ENCODE measurements at regions not wholly inside any gene's neighbourhood (a gene's known extent, or its start where the extent isn't known, plus 50 kb on each side); places are given as distances from the start of the nearest gene placed in this dataset.
"Not testable (repeated sequence)": the region's sequence is repeated elsewhere in the genome, so short reads cannot be mapped to it uniquely, and the experiment has no call there.

DNA sequence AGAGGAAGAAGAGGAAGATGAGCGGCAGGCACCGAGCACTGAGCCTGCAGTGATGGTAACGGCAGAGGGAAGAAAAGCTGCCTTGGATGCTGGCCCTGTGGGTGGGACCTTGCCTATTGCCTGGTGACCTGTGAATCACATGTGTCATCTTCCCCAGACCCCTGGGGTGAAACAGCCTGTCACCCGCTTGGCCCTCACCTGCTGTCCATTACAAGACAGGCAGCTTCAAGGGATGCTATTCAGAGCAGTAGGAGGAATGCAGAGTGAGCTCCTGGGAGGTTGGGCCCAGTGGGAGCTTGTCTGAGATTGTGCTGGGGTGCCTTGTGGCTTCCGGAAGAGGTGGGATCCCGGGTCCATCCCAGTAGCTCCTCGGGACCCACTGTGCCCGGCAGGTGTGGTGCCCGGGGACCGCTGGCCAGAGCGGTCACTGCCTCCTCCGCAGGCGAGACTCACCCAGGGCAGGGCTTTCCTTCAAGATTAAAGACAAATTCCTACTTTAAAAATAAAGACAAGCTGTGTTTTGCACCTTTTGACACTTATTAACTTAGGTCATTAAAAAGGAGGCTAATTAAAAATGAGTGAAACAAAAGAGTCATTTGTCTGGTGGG lies 440.2 kb upstream of the MKI67 start:
- no peak for DNase-seq

DNA sequence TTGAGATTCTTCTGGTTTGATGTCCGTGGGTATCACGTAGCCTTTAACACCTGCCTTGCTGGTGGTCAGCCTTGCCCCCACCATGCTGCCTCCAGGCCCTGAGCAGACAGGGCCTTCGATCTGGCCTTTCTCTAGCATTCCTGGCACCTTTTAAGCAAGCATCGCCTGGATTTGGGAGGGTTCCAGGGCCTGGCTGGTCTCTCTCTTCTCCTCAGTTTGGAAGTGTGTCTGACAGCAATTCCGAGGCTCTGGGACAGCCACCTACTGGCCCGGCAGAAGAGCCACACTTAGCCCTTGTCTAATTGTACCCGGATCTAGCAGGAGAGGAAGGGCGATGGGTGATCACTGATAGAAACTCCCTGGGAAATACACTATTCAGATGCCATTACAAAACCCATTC lies 441.3 kb upstream of the MKI67 start:
- DNase-seq: no peak

DNA sequence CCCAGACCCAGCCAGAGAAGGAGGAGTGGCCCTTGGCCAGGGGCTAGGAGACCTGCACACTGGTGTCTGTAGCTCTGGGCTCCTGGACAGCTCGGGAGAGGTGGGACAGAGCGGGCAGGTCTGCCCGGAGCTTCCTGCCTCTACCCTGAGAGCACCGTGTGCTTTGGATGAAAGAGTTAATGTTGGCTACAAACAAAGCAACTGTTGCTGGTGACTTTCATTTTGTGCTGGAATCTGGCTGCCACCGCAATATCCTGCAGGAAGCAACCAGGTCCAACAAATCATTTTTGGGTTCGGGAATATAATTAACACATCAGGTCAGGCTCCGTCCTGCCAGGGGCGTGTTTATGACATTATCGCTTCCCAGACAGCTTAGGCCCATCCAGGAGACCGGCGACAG lies 441.8 kb upstream of the MKI67 start:
- DNase-seq: no peak

DNA sequence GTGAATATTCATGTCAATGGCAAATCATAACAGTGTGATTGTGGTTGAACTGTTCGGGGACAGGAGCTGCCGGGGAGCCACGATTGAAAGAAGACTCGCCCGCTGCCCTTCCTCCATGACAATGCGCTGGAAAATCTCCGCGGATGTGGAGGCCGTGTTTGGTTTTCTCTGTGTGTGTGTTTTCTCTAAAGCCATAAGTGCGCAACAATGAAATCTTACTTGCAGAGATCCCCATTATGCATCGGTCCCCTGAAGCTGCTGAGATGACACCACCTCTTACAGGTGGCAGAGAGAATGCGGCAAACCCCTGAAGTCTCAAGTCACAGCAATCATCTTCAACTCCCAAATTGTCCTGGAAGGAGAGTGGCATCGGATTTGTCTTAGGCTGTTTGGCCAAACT lies 442.3 kb upstream of the MKI67 start:
- no peak for DNase-seq

DNA sequence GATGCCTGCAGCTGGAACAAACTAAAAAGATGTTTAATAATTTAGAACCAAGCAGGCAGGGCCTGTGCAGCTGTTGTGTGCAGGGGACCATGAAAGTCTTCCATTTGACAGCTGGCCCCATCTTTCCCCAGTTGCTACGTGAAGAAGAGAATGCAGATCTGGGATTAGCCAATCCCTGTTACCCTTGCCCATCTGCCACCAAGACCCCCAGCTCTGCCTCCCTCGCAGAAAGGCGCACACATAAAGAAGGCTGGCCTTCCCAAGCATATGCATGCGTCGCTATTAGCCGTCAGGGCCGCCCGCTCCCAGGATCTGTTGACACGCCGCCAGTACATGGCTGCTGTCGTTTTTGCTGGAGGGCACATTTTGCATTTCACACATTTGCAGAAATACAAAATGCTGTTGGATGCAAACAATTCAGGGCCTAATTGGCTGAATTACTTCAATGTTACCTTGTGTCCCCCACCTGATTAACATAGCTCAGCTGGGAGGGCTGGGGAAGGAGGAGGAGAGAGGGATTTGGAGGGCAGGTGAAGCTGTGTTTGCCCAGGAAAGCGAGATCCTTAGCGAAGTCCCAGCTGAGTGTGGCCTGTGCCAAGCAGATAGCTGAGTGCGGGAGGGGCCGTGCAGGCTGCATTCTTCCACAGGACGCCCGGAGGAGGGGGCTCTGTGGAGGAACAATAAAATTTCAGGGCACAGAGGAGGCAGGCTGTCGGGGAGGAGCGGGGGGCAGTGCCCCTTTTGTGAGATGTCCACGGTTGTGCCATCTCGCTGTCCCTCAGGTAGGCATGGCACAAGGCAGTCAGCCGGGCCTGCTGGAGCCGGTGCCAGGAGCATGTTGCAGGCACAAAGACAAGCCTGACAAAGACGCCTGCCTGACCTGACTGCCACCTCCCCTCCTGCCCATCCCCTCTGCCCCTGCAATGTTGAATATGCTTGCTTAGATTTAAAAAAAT lies 443.0 kb upstream of the MKI67 start:
- no peak for DNase-seq

DNA sequence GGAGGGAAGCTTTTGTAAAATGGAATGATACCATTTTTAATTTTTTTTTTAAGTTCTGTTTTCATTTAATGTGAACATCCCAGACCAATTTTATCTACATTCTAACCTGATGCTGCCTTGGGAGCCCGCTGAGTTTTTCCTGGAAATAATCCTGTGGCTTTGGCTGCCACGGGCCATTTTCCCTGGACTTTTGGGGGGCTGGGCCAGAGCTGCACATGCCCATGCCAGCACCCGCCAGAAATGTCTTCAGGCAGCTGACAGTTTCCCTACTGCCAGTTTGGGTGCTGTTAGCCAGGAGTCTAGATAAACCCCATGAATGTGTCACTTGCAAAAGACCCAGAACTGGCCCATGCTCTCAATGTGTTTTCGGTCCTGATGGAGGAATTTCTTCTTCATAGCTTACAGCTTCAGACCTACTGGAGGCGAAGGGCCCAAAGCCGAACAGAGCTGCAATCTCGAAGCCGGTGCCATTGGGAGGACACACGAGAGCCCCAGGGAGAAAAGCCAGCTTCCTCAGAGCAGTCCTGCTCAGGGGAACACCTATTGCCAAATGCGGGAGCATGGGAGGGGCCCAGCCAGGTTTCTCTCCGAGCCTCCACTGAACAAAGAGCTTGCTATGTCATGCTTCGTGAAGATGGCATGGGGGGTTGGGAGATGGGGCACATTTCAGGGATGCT lies 444.2 kb upstream of the MKI67 start:
- DNase-seq: no peak

DNA sequence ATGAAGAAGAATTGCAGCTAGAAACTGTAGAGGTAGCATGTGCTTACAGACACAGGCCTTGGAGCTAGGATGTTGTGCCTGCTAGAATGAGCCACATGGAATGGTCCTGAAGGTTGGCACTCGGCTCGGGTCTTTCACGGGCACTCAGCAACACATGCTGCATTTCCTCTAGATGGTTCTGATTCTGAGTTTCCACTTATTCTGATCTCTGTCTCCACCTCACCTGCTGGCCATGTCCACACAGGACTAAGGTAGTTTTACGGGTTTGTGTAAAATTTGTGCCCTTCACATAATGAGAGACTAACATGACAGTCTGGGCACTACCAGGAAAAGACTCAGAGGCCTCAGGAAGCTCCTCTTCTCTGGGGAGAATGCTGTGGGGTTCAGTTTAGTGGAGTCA lies 444.8 kb upstream of the MKI67 start:
- no peak for DNase-seq

DNA sequence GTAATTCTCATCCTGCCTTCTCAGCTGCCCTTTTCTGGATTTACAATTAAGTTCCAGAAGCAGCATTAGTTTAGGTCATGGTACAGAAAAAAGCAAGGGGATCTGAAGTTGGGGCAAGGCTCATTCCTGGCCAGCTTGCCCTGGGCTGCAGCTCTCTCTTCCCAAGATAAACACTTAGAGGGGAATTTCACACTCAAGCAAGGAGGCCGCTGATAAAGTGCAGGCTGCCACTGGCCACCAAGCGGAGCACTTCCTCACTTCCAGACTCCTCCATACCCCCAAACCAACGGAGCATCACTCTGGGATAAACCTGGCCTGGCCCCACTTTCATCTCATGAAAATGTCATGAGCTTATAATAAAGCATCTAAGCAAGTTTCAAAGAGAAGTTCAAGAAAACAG lies 445.5 kb upstream of the MKI67 start:
- DNase-seq: no peak

DNA sequence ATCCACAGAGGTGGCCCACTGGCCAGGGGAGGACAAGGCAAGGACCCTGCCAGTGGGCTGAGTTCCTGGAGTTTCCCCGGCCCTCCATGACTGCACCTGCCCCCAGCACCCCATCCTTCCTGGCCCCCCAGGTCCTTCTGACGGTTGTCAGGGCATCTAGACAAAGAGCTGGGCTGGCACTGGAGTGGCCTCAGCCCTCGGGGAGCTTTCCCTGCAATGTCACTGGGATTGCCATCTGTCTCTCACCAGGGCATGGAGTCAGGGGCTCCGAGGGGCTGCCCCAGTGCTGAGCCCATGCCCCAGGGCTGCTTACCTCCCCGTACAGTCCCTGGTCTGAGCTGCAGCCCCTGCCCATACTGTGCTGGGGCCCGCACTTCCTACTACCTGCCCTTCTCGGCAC lies 446.5 kb upstream of the MKI67 start:
- DNase-seq: no peak

DNA sequence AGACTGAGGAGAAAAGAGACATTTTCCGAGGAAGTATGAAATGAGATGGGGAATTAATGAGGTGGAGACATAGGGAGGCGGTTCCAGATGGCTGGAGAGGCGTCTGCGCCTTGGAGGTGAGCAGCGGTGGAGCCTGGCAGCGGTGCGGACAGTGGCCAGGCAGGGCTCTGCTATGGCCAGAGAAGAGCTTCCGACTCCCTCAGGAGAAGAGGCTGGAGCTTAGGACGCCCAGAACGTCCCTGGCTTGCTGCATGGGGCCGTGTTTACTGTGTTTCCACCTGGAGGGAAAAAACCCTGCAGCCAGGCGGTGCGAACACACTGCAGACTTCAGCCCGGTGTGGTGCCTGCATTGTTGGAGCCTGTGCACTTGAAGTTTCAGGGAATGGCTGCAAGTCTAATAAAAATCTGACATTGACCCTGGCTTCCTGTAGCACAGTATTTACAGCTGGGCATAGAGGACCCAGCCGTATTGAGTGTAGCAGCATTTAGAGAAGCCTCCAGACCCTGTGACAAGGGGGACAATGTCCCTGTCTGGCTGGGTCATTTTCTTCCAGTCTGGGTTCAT lies 447.1 kb upstream of the MKI67 start:
- no peak for DNase-seq

DNA sequence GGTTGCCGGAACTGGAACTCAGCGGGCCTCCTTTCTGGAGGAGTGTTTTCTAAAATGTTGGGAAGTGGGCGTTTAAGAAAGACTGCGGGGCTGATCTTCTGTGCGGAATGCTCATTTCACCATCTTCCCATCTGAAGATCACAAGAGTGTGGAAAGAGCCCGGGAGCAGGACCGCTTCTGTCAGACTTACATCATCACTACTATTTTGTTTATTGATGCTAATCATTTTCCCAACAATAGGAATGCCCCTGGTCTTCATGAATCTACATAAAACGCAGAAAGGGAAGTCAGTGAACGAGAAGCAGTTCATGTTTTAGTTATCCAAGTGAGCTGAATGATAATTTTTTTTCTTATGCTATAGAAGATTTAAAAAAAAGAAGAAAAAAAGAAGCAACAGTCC lies 447.8 kb upstream of the MKI67 start:
- no peak for DNase-seq

DNA sequence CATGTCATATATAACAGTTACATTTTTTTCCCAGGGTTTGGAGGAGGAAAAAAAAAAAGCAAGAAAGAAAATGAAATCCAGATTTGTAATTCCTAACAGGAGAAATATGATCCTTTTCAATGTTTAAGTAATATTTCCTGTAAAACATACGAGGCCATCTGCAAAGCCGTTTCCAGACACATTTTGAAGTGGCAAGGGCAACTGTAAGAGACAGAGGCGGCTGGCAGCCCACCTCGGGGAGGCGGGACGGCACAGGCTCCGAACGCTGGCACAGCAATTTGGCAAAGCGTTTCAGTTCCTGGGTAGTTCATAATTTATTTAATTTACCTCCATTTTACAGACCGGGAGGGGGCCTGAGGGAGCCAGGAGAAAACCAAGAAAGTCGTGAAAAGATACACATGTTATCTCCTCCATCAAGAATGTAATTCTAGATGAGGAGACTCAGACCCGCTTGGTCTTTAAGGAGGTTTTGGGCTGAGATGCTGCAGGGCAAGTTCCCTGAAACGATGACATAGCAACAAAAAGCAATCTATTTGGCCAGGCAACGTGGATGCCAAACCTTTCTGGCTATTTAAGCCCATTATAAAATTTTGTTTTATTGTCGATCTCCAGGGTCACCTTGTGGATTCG lies 448.5 kb upstream of the MKI67 start:
- no peak for DNase-seq

DNA sequence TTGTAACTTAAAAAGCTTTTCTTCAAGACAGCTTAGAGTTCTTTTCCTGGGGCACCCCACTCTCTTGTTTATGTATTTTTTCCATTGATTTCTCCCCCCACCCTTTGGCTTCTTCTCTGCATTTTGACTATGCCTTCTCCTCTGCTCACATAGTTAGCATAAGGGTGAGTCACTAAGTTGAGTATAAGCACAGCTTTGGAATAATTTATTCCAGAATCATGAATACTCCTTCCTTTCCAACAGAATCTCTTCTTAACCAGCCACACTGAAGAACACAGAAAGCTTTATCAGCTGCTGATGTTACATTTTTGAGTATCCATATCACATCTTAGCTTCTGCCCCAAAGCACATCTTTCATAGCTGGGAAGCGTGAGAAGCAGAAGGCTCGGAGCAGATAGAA lies 449.5 kb upstream of the MKI67 start:
- no peak for DNase-seq

DNA sequence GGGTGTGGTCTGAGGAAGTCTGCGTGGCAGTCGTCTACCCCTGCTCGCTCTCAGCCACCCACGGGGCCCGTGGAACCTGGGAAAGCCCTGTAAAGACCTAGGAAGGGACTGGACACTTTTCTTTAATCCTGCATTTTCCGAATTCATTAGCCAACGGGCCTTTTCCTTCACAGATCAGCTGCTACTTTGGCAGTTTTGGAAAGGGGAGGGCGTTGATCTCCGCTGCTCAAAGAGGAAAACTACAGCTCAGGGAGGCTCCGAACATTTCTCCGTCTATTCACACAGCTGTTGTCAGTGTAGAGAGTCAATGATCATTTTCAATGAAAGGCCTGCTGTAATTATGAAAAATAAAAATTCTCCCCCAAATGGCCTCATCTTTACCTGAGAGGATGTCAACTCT lies 450.1 kb upstream of the MKI67 start:
- no peak for DNase-seq

DNA sequence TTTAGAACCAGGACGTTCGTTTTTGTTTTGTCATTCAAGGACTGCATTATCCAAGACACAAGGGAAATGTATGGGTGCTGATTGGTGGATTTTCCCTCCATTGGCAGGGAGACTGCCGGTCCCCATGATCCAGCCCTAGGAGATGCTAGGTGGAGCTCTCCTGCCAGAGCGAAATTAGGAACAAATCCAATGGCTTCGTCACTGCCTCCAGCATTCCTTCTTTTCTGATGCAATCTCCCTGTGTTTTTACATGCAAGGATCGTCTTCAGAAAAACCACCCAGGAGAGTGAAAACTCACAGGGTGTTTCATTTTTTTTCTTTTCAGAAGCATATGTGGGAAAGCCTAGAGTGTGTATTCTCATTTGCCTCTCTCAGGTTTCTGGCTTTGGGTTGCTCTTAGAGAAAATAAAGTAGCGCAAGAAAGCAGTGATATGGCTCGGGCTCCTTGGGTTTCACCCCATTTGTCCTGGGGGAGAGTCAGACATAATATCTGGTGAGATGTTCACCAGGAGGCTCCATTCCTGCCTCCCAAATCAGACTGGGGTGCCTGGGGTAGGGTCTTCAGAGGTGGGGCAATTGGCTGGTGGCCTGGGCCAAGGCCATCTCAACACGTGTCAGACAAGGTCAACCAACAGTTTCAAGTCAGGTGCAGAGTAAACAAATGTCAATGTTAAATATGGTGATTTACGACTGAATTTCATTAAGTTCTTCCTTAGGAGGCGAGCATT lies 450.9 kb upstream of the MKI67 start:
- no peak for DNase-seq

DNA sequence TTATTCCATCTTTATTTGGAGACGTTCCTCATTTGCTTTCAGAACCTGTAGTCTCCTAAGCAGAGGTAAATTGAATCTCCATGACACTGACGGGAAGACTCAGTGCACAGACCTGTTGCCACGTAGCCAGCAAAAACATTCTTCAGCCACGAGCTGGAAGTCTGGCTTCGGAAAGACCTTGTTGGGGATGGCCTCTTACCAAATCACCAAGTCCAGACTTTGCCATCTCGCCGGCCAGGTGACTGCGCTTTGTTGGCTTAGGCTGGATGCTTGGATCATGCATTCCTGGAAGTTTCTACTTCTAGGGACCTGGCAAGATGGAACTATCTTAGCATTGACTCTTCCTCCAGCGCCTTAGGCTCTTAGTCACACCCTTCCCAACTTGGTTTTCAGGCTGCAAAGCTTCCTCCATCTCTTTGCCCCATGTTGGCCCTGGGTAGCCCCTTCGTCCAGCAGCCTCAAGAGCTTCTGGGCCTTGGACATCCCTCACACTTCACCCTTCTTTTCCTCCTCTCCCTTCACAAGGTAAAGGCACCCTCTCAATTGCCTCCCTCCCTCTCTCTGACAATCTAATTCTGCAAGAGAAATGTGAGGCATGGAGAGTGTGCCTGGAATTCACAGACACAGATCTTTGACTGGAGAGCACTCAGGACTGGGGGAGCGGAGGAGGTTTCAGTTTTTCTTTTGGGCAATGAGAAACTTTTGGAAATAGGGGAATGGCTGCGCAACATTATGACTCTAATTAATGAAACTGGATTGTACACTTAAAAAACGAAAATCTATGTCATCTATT lies 451.9 kb upstream of the MKI67 start:
- no peak for DNase-seq

DNA sequence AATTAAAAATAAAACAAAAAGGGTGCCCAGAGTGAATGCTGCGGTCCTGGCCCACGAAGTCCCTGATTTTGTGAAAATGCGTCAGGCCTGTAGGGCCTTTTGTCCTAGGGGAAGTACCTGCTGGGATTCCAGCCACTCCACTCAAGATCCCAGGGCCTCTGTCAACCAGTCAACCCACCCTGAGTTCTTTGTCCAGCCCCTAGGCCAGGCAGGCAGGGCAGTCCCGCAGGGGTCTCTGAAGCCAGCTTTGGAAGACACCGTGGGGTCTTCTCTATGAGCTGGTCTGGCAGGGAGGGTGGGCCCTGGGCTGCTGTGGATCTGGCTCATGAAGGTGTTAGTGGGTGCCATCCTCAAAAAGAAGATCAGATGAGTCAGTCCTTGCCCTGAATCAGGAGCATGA lies 452.5 kb upstream of the MKI67 start:
- DNase-seq: no peak

DNA sequence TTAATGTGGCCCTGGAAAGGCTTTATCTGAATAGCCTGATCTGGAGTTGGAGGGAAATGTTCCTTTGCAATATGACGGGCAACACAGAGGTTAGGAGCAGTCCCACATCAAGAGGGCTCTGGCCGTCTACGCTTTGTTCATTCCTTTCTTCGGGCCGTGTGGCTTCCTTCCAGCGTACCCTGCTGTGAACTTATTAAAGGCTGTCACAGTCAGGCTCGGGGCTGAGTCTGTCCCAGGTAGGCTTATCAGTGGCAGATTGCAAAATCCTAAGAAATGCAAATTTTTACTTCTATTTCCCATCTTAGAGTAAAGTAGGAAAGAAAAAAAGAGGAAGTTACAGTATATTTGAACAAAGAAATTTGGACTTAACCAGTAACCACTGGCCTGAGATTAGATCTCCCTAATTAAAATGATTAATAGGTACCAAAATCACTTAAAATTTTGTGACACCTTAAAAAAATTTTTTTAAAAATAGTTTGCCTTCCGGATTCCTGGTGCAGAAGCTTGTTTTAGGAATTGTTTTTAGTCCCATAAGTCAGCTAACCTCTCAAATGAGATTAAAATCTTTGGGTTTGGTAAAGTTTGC lies 453.1 kb upstream of the MKI67 start:
- DNase-seq: no peak

DNA sequence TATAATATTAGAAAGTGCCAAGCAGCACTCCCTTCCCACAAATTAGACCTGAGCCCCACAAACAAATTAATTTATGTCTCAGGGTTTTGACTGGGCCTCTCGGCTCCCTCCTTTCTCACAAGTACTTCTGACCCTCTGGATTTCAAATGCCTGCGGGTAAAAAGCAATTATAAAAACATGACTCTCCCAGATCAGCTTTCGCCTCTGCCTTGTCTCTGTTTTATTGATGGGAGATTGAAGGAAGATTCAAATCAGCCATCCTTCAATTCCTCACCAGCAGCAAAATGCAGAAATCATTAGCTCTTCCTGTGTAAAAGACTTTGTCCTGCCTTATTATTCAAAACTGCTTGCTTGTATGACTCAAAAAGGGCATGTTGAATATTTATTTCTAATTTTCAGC lies 453.7 kb upstream of the MKI67 start:
- no peak for DNase-seq

DNA sequence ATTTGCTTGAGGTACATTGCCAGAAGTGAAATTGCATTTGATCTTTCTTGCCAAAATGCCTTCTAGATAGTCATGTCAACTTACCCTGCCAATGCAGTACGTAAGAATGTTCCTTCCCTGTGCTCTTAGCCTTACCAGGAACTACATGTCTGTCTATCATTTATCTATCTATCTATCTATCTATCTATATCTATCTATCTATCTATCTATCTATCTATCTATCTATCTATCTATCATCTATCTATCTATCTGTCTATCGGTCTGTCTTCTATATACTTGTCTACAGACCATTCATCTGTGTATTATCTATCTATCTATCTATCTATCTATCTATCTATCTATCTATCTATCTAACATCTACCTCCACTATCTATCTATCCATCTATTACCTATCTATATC lies 456.9 kb upstream of the MKI67 start:
- DNase-seq: not testable (repeated sequence)

DNA sequence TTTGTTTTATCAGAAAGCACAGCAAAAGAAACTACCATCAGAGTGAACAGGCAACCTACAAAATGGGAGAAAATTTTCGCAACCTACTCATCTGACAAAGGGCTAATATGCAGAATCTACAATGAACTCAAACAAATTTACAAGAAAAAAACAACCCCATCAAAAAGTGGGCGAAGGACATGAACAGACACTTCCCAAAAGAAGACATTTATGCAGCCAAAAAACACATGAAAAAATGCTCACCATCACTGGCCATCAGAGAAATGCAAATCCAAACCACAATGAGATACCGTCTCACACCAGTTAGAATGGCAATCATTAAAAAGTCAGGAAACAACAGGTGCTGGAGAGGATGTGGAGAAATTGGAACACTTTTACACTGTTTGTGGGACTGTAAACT lies 460.4 kb upstream of the MKI67 start:
- DNase-seq: not testable (repeated sequence)

Measured in CD4-positive, alpha-beta T cell treated with Interleukin-17A for 1 hour (primary cell).